Right lobe of liver (tissue), 4 donors: ENCODE measurements at regions not wholly inside any gene's neighbourhood (a gene's known extent, or its start where the extent isn't known, plus 50 kb on each side); places are given as distances from the start of the nearest gene placed in this dataset.

Experiments used
- POLR2A ChIP-seq: fragments of 450-650 bp; IDR thresholded peaks from one replicate; pipeline ENCODE4 v1.6.1; 2017; ENCODE audit warnings: antibody characterized with exemption, mild to moderate bottlenecking
- TF ChIP-seq, protein P1 (sequence below), 4 donors: fragments of 200-600 bp in 3 of 4; fragments of 450-650 bp in 1 of 4; IDR thresholded peaks; one replicate each; pipeline versions ENCODE4 v1.5.1 to v1.8.0; 2016 to 2022; ENCODE audit warnings: antibody characterized with exemption in 4 of 4, mild to moderate bottlenecking in 2 of 4
- donor health status: DM: no; HTN: no; CAD: no.
- donor health status: DM: no; HTN: no; CAD: no.
- donor health status: DM: no; HTN: yes; CAD: no.

DNA sequence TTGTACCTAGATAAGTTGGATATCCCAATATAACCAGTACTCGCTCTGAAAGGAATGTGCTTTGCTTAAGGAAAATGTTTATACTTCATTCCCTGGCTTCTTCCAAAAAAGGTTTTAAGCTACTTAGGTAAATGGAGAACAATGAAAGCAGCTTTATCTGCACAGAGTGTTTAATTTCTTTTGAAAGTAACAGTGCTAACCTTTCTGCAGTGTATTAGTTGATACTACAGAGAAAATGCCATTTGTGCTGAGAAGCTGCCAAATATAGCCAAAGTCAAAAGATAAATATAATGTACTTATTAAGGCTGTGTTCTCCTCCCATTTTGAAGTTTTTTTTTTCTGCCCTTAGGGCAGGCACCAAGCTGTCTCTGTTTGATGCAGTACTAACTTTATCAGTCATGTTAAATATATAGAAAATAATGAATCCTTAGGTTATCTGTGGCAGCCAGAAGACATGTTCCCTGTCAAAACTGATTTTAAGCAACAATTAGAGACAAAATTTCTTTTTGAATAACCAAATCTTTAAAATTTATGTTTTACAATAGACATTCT lies 145.4 kb upstream of the KITLG start:
- TF ChIP-seq, protein P1, sequence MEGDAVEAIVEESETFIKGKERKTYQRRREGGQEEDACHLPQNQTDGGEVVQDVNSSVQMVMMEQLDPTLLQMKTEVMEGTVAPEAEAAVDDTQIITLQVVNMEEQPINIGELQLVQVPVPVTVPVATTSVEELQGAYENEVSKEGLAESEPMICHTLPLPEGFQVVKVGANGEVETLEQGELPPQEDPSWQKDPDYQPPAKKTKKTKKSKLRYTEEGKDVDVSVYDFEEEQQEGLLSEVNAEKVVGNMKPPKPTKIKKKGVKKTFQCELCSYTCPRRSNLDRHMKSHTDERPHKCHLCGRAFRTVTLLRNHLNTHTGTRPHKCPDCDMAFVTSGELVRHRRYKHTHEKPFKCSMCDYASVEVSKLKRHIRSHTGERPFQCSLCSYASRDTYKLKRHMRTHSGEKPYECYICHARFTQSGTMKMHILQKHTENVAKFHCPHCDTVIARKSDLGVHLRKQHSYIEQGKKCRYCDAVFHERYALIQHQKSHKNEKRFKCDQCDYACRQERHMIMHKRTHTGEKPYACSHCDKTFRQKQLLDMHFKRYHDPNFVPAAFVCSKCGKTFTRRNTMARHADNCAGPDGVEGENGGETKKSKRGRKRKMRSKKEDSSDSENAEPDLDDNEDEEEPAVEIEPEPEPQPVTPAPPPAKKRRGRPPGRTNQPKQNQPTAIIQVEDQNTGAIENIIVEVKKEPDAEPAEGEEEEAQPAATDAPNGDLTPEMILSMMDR (IDR thresholded peaks at IDR 0.05), result no peak
- TF ChIP-seq POLR2A, result no peak
